AG08395 (cell line): ENCODE measurements at regions not wholly inside any gene's neighbourhood (a gene's known extent, or its start where the extent isn't known, plus 50 kb on each side); places are given as distances from the start of the nearest gene placed in this dataset.
A peak's percentile ranks its signal among the peaks of the same experiment; 100 is the strongest.

ENCODE experiments used
- DNase-seq: peaks from one replicate; pipeline ENCODE4 v3.0.0; 2012; ENCODE audit warnings: mixed read lengths, low spot score

DNA sequence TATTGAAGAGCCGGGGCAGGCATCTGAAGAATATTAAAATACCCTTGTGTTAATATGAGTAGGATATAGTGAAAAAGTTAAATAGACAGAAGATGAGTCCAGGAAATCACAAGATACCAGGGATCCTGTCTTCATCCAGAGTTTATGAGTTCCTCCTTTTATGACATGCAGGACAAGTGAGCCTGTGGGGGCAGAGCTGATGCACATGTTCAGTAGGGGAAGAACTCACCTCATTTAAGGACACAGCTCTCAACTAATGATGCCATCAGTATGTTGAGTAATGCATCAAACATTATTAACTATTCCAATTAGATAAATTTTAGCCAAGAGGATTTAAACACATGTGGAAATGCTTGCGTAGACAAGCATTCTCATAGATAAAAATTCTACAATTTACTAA, 435.8 kb upstream of the AKR1E2 start:
- DNase-seq = no peak

DNA sequence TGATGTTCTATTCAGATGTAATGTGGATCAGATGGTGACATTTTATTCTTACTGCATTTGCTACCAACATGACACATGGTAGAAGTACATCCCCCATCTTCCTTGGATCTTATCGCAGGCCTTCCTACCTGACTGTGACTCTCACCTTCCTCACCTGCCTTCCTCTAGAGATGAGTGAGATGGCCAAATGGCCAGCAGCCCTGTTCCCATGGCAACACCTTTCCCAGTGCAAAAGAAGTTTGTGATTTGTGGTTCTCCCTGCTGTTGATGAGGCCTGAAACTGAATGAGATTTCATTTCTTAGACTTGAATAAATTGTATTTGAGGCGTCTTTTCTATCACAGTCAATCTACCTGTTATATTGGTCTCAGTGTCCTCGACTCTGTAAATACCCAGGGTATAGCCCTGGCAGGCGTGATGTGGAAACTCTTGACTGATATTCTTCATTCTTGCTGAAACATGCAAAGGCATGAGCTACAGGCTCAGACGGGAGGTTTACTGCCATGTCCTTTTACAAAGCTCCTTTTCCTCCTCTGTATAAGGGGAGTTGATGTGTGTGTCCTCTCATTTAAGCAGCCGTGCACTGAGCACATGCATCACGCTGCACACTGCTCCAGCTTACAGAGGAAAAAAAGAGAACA, 440.7 kb upstream of the AKR1E2 start:
- no peak for DNase-seq

DNA sequence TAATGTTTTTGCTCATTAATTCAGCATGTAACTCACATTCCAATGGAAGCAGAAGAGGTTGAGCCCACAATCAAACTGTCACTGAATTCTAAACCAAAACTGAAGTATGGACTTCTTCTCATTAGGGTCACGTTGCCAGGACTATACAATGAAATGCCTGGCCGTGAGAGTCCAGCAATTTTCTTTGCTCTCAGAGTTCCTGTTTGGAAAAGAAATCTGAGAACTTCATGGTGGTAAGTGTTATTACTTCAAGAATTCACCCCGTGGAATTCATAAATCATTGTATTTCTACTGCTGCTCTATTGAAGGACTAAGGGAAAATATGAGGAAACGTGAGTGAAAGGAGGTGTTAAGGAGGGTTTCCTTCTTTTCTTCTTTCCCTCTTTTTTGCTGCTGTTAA, 441.8 kb upstream of the AKR1E2 start:
- peak; percentile 14 for DNase-seq

DNA sequence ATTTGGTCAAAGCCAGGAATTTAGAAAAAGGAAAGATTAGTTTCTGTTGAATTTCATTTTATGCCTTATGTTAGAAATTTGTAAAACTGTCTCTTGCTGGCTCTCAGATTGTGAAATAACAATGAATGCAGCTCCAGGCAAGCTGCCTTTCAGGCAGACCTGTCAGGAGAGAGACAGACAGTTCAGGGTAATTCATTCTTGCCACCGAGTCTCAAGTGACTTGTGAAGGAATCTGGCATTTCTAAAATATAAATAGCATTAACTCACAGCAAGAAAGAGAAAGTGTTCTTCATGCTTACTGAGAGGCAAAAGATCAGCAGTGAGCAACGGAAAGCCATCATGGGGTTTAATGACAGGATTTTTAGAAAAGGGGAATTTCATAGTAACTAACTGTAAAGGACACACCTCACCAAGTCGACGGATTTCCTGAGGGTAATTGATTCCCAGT, 442.3 kb upstream of the AKR1E2 start:
- DNase-seq = peak; percentile 16

GRCh38 chr10:4382811-4383210, 443.2 kb upstream of the AKR1E2 start:
- no peak for DNase-seq

- no peak for DNase-seq
These were observed 452.4 kb upstream of the AKR1E2 start for GRCh38 chr10:4373612-4374011.

DNA sequence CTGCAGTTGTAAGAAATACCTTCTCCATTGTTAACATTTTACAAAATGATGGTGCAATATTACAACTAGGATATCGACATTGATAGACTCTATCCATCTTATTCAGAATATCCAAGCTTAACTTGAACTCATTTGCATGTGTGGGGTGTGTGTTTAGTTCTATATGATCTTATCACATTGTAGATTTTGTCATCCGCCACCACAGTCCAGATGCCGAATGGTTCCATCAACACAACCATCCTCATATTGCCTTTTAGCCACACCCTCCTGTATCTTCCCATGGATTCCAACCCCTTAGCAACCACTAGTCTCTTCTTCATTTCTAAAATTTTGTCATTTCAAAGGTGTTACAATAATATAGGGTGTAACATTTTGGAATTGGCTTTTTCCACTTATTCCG, 452.9 kb upstream of the AKR1E2 start:
- DNase-seq = no peak

GRCh38 chr10:4372601-4373000, 453.4 kb upstream of the AKR1E2 start:
- peak; percentile 89 for DNase-seq

DNA sequence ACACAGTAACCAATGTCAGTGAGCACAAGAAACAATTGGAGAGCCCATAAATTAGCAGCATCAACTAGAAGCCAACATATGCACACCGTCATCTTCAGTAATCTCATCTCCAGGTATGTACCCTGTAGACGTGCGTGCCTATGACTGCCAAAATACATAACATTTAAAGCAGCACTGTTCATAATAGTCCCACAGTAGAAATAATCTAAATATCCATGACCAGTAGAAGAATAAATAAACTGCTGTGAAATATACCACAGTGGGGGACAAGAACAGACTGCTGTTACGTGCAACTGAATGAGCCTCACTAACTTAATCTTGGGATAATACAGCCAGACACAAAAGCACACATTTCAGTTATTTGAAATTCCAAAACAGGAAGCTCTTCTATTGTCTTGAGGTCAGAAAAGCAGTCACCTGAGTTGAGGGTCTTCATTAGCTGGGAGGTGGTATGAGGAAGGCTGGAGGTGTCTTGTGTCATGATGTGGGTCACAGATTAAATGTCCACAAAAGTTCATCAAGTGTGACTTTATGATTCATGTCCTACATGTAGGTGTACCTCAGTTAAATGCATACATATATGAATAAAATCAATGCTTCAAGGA, 454.2 kb upstream of the AKR1E2 start:
- DNase-seq = no peak

DNA sequence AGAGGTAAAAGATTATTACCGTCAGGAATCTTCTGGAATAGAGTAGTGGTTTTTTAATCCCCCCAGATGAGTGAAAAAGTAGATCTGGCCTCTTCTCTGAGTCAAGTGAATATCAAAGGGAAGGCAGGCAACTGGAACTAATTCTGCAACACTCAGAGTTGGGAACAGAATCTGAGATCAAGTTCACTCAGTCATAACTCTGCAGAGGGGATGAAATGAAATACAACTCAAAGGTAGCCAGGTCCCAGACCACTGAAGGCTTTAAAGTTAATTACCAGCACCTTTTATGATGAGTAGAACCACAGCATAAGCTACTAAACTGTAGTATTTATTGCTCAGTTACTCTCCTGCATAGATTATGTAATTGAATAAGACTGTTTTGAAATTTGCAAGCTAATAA, 455.6 kb upstream of the AKR1E2 start:
- no peak for DNase-seq

- no peak for DNase-seq
These were observed 464.4 kb upstream of the AKR1E2 start for GRCh38 chr10:4361581-4361980.

DNA sequence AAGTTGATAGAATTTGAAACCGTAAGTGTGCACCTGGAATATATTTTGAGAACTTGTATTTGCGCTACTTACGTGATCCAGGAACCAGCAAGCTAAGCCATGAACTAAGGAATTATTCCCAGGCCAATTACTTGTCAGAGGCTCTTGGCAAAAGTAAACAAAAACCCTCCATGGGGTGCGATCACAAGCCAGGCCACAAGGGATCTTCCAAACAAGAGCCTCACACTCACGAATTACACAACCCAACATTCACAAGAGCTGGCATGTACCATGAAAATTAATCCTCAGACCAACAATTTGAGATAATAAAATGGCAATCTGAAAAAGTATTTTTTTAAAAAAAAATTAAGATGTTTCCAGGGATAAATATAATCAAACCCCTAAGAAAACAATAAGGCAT, 467.0 kb upstream of the AKR1E2 start:
- no peak for DNase-seq

DNA sequence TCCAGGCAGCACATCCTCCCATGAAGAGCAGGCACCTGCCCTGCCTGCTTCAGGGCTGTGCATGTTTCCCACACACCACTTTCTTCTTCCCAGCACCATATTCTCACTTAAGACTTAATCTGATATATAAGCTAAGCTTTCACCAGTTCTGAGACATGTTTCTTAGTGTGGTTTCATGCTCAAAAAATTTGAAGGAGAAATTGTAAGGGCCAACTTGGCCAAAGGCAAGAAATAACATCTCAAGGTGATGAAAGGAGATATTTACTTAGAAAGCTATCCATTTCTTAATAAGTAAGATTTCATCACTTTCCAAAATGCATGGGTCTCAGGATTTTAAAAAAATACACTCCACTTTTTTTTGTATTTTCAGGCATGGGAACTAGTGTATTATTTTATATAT, 468.1 kb upstream of the AKR1E2 start:
- no peak for DNase-seq

DNA sequence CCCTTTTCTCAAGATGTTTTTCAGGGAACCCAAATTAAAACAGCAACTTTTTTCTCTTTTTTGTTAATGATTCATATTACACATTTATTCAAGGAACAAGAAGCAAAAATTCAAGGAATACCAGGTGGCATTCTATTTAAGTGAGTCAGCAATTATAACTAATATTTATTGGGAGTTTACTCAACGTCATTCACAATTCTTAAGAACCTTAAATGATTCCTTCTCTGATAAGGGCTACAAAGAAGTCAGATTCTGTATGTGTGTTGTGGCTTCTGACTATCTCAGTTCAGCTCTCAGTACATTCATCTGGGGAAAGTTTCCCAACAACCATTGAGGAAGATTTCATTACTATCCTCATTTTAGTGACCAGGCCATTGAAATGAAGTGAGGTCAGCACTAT, 470.7 kb upstream of the AKR1E2 start:
- DNase-seq = no peak

- DNase-seq = peak; percentile 32
These were observed 471.6 kb upstream of the AKR1E2 start for GRCh38 chr10:4354382-4354812.

DNA sequence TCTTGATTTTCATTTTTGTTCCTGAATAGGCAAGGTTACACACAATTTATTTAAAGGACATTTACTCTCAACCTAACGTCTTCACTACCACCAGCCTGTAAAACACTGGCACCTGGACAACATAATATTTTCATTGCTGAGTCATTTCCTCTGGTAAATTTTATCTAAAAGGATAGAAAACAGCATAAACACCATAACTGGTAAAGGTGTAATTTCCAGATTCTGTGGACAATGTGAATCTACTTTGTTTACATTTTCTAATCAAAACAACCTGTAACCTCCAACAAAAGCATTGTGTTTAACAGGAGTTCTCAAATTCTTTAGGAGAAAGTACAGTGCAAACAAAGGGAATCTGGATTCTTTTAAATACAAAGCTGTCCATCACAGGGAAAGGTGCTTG, 472.0 kb upstream of the AKR1E2 start:
- DNase-seq = peak; percentile 32

GRCh38 chr10:4353059-4353655, 472.9 kb upstream of the AKR1E2 start:
- DNase-seq = peak; percentile 20

DNA sequence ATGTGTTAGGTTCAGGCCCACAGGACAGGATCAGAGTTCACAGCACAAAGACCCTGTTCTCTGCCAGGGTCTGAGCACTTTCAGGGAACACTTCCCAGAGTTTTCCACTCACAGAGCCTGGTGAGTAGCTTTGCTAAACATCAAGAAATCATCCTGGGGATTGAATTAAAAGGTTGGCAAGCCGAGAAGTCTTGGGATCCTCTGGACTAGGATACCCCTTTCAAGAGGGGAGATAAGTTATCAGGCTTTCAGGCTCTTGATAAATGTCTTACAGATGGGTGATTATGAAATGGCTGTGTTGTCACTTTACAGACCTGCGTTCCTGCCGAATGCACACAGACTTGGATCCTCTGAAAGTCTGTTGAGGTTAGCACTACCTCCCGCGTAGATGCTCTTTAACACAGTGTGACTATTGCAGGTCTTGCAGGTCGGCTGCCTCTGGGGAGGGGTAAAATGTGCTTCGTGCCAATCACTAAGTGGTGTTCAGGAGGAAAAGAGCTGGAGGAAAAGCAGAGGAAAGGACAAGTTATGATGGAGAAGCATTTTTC, 473.5 kb upstream of the AKR1E2 start:
- peak; percentile 31 for DNase-seq

DNA sequence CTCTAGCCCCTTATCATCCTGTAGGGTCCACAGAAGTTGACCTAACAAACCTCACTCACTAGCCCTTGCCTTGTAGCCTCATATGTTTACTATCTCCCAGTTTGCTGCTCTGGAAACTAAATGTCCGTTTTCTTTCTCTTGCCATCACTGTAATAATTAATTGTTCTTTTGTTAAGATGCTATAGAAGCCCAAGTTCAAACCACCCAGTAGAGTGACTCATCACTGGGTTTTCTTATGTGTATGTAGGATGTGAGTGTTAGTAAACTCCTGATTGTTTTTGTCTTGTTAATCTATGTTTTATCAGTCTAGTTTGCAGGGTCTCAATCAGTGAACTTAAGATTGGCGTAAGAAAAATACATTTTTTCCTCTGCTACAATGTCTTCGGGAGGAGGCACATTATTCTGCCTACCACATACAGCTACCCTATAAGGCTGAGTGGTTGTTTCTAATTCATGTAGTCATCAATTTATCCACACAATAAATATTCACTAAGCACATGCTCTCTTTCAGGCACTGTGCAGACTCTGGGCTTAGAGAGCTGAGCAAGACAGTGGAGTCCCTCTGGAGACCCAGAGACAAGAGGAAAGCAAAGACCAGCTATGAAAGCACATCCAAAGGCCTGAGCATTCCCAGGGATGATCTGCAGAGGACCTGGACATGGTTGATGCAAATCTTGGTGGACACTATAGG, 474.1 kb upstream of the AKR1E2 start:
- peak; percentile 33 for DNase-seq

- no peak for DNase-seq
These were observed 478.6 kb upstream of the AKR1E2 start for GRCh38 chr10:4347397-4347796.

DNA sequence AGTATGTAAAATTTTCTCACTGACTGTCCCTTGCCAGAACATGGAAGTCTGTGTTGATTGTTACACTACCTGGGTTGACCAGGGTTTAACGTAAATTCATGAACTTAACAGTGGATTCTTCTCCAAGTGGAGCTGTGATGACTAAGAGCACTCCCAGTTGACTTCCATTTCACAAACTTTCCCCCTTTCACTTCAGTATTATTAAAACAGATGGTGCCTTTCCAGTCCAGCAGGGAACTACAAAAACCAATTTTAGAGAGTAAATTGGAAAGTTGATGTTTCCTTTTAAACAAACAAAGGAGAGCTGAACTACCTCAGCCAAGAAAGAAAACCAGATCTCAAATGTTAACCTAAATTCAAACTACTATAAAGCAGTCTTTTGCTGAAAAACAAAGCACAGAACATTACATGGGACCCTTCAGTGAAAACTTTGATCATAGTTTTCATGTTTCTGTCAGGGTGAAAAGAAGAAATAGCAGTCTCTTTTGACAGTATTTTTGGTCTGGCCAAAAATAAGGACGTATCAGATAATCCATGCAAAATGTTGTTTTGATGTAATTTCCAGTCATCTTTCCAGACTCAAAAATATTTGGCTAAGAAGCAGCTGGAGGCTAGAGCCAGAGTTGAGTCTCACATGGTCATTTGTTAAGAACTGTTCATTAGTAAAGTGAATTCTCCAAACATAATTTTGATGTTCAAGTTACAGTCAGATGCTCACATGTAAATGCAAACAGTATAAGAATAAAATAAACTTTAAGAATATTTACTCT, 479.9 kb upstream of the AKR1E2 start:
- no peak for DNase-seq

DNA sequence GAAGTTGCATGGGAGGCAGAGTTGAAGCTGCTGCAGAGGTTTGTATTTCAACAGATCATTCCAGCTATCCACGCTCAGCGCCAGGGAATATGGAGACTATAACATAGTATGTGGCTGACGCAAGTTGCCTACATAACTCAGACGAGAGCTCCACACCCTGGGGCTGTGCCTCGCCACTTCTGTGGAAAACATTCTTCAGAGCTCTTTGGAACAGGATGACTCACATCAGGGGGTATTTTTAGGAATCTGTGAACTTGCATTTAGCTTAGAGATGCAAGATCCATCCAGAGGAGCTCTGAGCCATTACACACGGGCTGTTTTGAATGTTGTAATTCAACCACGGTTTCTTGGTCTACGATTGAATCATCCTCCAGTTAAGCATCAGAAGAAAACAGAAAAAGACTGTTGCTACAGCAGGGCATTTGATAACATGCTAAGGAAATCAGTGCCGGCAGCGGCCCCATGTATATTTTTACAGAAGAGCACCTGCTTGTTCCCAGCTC, 481.5 kb upstream of the AKR1E2 start:
- DNase-seq = peak; percentile 93
